ENCODE measurements at regions not wholly inside any gene's neighbourhood (a gene's known extent, or its start where the extent isn't known, plus 50 kb on each side); places are given as distances from the start of the nearest gene placed in this dataset.
"Not testable (repeated sequence)": the region's sequence is repeated elsewhere in the genome, so short reads cannot be mapped to it uniquely, and the experiment has no call there.

DNA sequence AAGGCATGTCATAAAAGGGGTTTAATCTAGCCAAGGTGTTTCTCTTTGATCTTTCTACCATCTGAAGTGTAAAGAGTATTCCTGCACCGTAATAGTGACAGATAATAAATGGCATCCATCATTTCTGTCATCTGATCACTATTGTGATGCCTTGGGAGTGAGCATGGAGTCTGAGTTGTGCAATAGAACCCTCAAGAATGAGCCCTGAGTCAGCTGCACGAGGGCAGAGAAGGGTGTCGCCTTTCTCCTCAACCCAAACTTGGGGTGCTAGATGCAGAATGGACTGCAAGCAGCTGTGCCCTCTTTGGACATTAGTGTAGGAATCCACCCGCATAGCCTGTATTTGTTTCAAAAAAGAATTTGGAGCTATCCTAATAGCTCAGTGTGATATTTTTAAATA, 115.2 kb downstream of the ZNF37A start (continued):
- no peak for TF ChIP-seq SP1 (IDR thresholded peaks at IDR 0.05; ENCODE audit: low read depth, low read length)

DNA sequence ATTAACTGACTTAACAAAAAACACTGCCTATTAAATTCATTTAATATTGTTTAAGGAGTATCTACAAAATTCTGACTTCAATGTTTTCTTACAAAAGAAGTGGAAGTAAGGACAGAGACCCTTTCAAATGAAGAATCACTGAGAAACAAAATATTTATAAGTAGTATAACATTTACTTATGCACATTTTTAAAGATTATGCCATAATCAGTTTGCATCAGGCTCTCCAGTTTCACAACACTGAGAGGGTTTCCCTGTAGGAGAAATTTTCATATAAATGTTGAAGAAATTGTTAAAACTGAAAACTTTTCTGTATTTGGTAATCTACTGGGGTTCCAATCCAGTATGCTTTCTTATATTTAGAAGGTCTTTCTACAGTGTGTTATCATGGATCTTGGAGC, 115.6 kb downstream of the ZNF37A start:
- not testable (repeated sequence) for H4K20me1 ChIP-seq (replicated peaks in 1 of 2; ENCODE audit: control insufficient read depth in 1 of 2, insufficient read depth in 2 of 2, low read length in 2 of 2); FAIRE-seq
- peaks cover 41 to 48% of the 10 kb centered on the region in 2 experiments for H3K9me3 ChIP-seq (ENCODE audit: insufficient read depth in 2 of 2, low read depth in 1 of 2, low read length in 1 of 2)

More for the DNA sequence above, 115.6 kb downstream of the ZNF37A start:
- H3K9ac ChIP-seq (replicated peaks in 1 of 4; ENCODE audit: extremely low read depth in 1 of 4, low read depth in 3 of 4, low read length in 3 of 4); H2BK120ac ChIP-seq (replicated peaks; ENCODE audit: low read depth, low read length); CTCF ChIA-PET (ENCODE audit: partially characterized antibody); H2BK15ac ChIP-seq (ENCODE audit: low read length); H3K56ac ChIP-seq (replicated peaks; ENCODE audit: insufficient read length, low read depth, low read length); H3K23ac ChIP-seq (ENCODE audit: insufficient read length); H4K8ac ChIP-seq (ENCODE audit: extremely low read depth, insufficient read depth, low read length); DNase-seq (ENCODE audit: low read depth in 1 of 2, low spot score in 2 of 2); H4K5ac ChIP-seq (ENCODE audit: insufficient read length, low read depth, low read length); H3K79me2 ChIP-seq (ENCODE audit: control insufficient read depth in 1 of 2, insufficient read depth in 2 of 2, low read length in 2 of 2); H2AFZ ChIP-seq (ENCODE audit: low read length); H3K27ac ChIP-seq (ENCODE audit: low read depth, low read length); POLR2A ChIA-PET (ENCODE audit: partially characterized antibody); H3K4me3 ChIP-seq (ENCODE audit: extremely low read depth in 1 of 4, insufficient read depth in 2 of 4, low read depth in 3 of 4, low read length in 4 of 4); H3K36me3 ChIP-seq (ENCODE audit: control insufficient read depth in 2 of 4, insufficient read depth in 4 of 4, low read length in 3 of 4); H3K14ac ChIP-seq (ENCODE audit: insufficient read length); H4K91ac ChIP-seq (replicated peaks; ENCODE audit: insufficient read length, low read length); H3K4me2 ChIP-seq (ENCODE audit: insufficient read depth in 1 of 2, low read depth in 2 of 2, low read length in 2 of 2); H2BK12ac ChIP-seq (ENCODE audit: low read depth, low read length); H3K18ac ChIP-seq (ENCODE audit: extremely low read depth, low read length); H2BK5ac ChIP-seq (ENCODE audit: low read depth, low read length); H3K4me1 ChIP-seq (replicated peaks in 1 of 4; ENCODE audit: control insufficient read depth in 3 of 4, insufficient read depth in 4 of 4, low read length in 3 of 4); H2BK20ac ChIP-seq (ENCODE audit: low read length); H3K27me3 ChIP-seq (replicated peaks in 1 of 4; ENCODE audit: control insufficient read depth in 3 of 4, extremely low read depth in 1 of 4, insufficient read depth in 3 of 4, low read length in 3 of 4); H3K23me2 ChIP-seq (ENCODE audit: low read depth, low read length); H3K4ac ChIP-seq (replicated peaks; ENCODE audit: insufficient read length, low read depth, low read length); H3K79me1 ChIP-seq (ENCODE audit: low read depth, low read length); H2AK5ac ChIP-seq (ENCODE audit: low read depth, low read length): not testable (repeated sequence)
